ENCODE measurements at regions not wholly inside any gene's neighbourhood (a gene's known extent, or its start where the extent isn't known, plus 50 kb on each side); places are given as distances from the start of the nearest gene placed in this dataset.

DNA sequence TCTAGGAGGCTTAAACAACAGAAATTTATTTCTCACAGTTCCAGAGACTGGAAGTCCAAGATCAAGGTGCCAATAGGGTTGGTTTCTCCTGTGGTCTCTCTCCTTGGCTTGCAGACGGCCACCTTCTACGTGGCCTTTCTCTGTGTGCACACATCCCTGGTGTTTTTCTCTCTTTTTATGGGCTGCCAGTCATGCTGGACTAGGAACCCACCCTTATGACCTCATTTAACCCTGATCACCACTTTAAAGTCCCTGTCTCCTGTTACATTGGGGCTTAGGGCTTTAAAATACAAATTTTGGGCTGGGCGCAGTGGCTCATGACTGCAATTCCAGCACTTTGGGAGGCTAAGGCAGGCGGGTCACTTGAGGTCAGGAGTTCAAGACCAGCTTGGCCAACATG is 157.1 kb downstream of the TLE1 start:
- WGBS, 2 experiments (ENCODE audit: insufficient coverage in 2 of 2): 82 to 94% methylated on average over 2 to 4 of the region's 4 CpGs
- Histone ChIP-seq H3K36me3 (ENCODE audit: control insufficient read depth, insufficient read depth, low read length) (no peaks in the 10 kb centered on the region), H3K9me3 (ENCODE audit: control insufficient read depth, low read length) (peaks cover 3% of the 10 kb centered on the region), H3K27ac (ENCODE audit: low read depth, low read length, severe bottlenecking) (no peak overlapping the region), H3K4me1 (ENCODE audit: control insufficient read depth, insufficient read depth, low read length, poor library complexity, severe bottlenecking) (peaks cover 11% of the 10 kb centered on the region), H3K4me3 (ENCODE audit: extremely low read depth, insufficient read depth, low read length, poor library complexity, severe bottlenecking) (no peak overlapping the region)

- Histone ChIP-seq H3K36me3 (ENCODE audit: control insufficient read depth, insufficient read depth, low read length) (no peaks in the 10 kb centered on the region), H3K4me3 (ENCODE audit: extremely low read depth, insufficient read depth, low read length, poor library complexity, severe bottlenecking) (no peak overlapping the region), H3K4me1 (ENCODE audit: control insufficient read depth, insufficient read depth, low read length, poor library complexity, severe bottlenecking) (peaks cover 10% of the 10 kb centered on the region), H3K27ac (ENCODE audit: low read depth, low read length, severe bottlenecking) (no peak overlapping the region), H3K9me3 (ENCODE audit: control insufficient read depth, low read length) (peaks cover 3% of the 10 kb centered on the region)
- WGBS, 2 experiments (ENCODE audit: insufficient coverage in 2 of 2): 75 to 92% methylated on average over 6 of the region's 6 CpGs
Measured at GRCh38 chr9:81531511-81531910, 157.8 kb downstream of the TLE1 start.

GRCh38 chr9:81530846-81531245 is 158.5 kb downstream of the TLE1 start:
- no peak overlapping the region for H3K4me3 ChIP-seq (ENCODE audit: extremely low read depth, insufficient read depth, low read length, poor library complexity, severe bottlenecking)
- WGBS, 2 experiments (ENCODE audit: insufficient coverage in 2 of 2): 83 to 96% methylated on average over 1 to 3 of the region's 4 CpGs

GRCh38 chr9:81530310-81530810 is 159.0 kb downstream of the TLE1 start:
- Histone ChIP-seq H3K4me3 (ENCODE audit: extremely low read depth, insufficient read depth, low read length, poor library complexity, severe bottlenecking) (no peak overlapping the region), H3K9me3 (ENCODE audit: control insufficient read depth, low read length) (peaks cover 3% of the 10 kb centered on the region), H3K36me3 (ENCODE audit: control insufficient read depth, insufficient read depth, low read length) (no peaks in the 10 kb centered on the region), H3K27ac (ENCODE audit: low read depth, low read length, severe bottlenecking) (no peak overlapping the region), H3K4me1 (ENCODE audit: control insufficient read depth, insufficient read depth, low read length, poor library complexity, severe bottlenecking) (peaks cover under 1% of the 10 kb centered on the region)
- 60 to 95% methylated on average over 1 to 5 of the region's 5 CpGs for WGBS, 2 experiments (ENCODE audit: insufficient coverage in 2 of 2)

More at GRCh38 chr9:81530846-81531245, 158.5 kb downstream of the TLE1 start:
- Histone ChIP-seq H3K36me3 (ENCODE audit: control insufficient read depth, insufficient read depth, low read length) (no peaks in the 10 kb centered on the region), H3K27ac (ENCODE audit: low read depth, low read length, severe bottlenecking) (no peak overlapping the region), H3K9me3 (ENCODE audit: control insufficient read depth, low read length) (peaks cover 3% of the 10 kb centered on the region), H3K4me1 (ENCODE audit: control insufficient read depth, insufficient read depth, low read length, poor library complexity, severe bottlenecking) (peaks cover 6% of the 10 kb centered on the region)

DNA sequence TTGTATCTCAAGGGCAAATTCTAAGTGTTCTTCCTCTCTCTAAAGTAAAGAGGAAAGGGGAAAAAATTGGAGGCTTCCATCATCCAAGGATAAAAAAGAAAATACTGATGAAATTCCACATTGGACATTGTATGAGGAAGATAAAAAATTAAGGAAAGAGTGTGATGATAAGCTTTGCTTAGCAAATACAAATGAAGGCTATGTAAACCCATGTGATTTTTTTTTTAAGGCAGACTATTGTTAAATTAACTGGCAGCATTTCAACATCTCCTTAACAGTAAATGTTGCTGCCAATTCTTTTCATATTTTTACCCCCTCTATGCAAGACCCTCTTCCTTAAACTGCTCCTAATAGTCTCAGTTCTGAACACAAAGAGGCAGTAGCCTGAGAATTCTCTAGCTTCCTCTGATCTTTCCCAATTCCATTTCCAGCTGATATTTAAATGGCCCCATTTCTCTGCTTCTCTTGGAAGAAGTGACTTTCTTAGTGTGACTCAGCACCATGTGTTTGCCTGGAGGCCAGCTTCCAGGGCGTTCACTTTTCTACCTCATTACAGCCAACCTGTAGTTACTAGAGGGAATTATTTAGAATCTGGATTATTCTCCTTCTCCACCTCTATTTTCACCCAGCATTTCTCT is 159.7 kb downstream of the TLE1 start:
- no peaks in the 10 kb centered on the region for H3K4me1 ChIP-seq (ENCODE audit: control insufficient read depth, insufficient read depth, low read length, poor library complexity, severe bottlenecking)
- no CpG with 5 or more reads among the region's 1 CpG for WGBS, 2 experiments (ENCODE audit: insufficient coverage in 2 of 2)
- H3K27ac ChIP-seq (ENCODE audit: low read depth, low read length, severe bottlenecking): no peak overlapping the region
- no peaks in the 10 kb centered on the region for H3K36me3 ChIP-seq (ENCODE audit: control insufficient read depth, insufficient read depth, low read length)
- H3K4me3 ChIP-seq (ENCODE audit: extremely low read depth, insufficient read depth, low read length, poor library complexity, severe bottlenecking): no peak overlapping the region
- H3K9me3 ChIP-seq (ENCODE audit: control insufficient read depth, low read length): peaks cover 3% of the 10 kb centered on the region

DNA sequence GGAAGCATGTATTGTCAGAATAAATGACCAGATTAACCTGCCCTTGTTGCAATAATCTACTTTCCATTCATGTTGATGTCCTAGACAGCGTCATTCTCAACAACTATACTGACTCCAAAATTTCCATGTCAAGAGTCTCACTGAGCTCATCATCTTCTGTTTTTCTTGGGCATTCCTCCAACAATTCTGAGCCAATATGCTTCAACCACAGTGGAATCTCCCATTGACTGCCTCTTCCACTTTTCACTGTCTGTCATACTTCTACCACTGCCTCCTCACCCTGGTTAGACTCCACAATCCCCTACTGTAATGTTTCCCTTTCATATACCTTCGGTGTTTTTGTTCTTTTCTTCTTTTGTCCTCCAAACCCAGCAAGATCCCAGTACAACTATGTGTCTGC is 162.8 kb downstream of the TLE1 start:
- Histone ChIP-seq H3K4me3 (ENCODE audit: extremely low read depth, insufficient read depth, low read length, poor library complexity, severe bottlenecking) (no peak overlapping the region), H3K27ac (ENCODE audit: low read depth, low read length, severe bottlenecking) (no peak overlapping the region), H3K9me3 (ENCODE audit: control insufficient read depth, low read length) (peaks cover 3% of the 10 kb centered on the region), H3K4me1 (ENCODE audit: control insufficient read depth, insufficient read depth, low read length, poor library complexity, severe bottlenecking) (no peaks in the 10 kb centered on the region), H3K36me3 (ENCODE audit: control insufficient read depth, insufficient read depth, low read length) (no peaks in the 10 kb centered on the region)
- 97 to 100% methylated on average over 2 of the region's 2 CpGs for WGBS, 2 experiments (ENCODE audit: insufficient coverage in 2 of 2)

GRCh38 chr9:81522716-81523551 is 166.4 kb downstream of the TLE1 start:
- WGBS, 2 experiments (ENCODE audit: insufficient coverage in 2 of 2): 67 to 68% methylated on average over 5 of the region's 8 CpGs

DNA sequence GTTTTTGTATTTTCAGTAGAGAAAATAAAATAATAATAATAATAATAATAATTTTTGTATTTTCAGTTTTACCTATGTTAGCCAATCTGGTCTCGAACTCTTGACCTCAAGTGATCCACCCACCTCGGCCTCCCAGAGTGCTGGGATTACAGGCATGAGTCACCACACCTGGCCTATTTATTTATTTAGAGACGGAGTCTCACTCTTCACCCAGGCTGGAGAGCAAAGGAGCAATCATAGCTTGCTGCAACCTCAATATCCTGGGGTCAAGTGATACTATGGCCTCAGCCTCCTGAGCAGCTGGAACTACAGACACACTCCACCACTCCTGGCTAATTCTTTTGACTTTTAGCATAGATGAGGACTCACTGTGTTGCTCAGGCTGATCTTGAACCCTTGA is 167.5 kb downstream of the TLE1 start:
- Histone ChIP-seq H3K9me3 (ENCODE audit: control insufficient read depth, low read length) (no peaks in the 10 kb centered on the region), H3K27ac (ENCODE audit: low read depth, low read length, severe bottlenecking) (no peak overlapping the region), H3K36me3 (ENCODE audit: control insufficient read depth, insufficient read depth, low read length) (no peaks in the 10 kb centered on the region), H3K4me3 (ENCODE audit: extremely low read depth, insufficient read depth, low read length, poor library complexity, severe bottlenecking) (no peak overlapping the region), H3K4me1 (ENCODE audit: control insufficient read depth, insufficient read depth, low read length, poor library complexity, severe bottlenecking) (no peaks in the 10 kb centered on the region)
- WGBS, 2 experiments (ENCODE audit: insufficient coverage in 2 of 2): 87 to 96% methylated on average over 3 of the region's 3 CpGs

More at GRCh38 chr9:81522716-81523551, 166.4 kb downstream of the TLE1 start:
- H3K4me3 ChIP-seq (ENCODE audit: extremely low read depth, insufficient read depth, low read length, poor library complexity, severe bottlenecking): no peak overlapping the region
- no peak overlapping the region for H3K27ac ChIP-seq (ENCODE audit: low read depth, low read length, severe bottlenecking)
- no peaks in the 10 kb centered on the region for H3K4me1 ChIP-seq (ENCODE audit: control insufficient read depth, insufficient read depth, low read length, poor library complexity, severe bottlenecking)
- no peaks in the 10 kb centered on the region for H3K36me3 ChIP-seq (ENCODE audit: control insufficient read depth, insufficient read depth, low read length)
- H3K9me3 ChIP-seq (ENCODE audit: control insufficient read depth, low read length): no peaks in the 10 kb centered on the region

- no peaks in the 10 kb centered on the region for H3K9me3 ChIP-seq (ENCODE audit: control insufficient read depth, low read length)
- no peak overlapping the region for H3K27ac ChIP-seq (ENCODE audit: low read depth, low read length, severe bottlenecking)
- H3K4me1 ChIP-seq (ENCODE audit: control insufficient read depth, insufficient read depth, low read length, poor library complexity, severe bottlenecking): no peaks in the 10 kb centered on the region
- no peaks in the 10 kb centered on the region for H3K36me3 ChIP-seq (ENCODE audit: control insufficient read depth, insufficient read depth, low read length)
- no peak overlapping the region for H3K4me3 ChIP-seq (ENCODE audit: extremely low read depth, insufficient read depth, low read length, poor library complexity, severe bottlenecking)
- WGBS, 2 experiments (ENCODE audit: insufficient coverage in 2 of 2): no CpG with 5 or more reads among the region's 2 CpGs
Measured at GRCh38 chr9:81519816-81520495, 169.4 kb downstream of the TLE1 start.

- Histone ChIP-seq H3K4me3 (ENCODE audit: extremely low read depth, insufficient read depth, low read length, poor library complexity, severe bottlenecking) (no peak overlapping the region), H3K27ac (ENCODE audit: low read depth, low read length, severe bottlenecking) (no peak overlapping the region), H3K9me3 (ENCODE audit: control insufficient read depth, low read length) (no peaks in the 10 kb centered on the region), H3K4me1 (ENCODE audit: control insufficient read depth, insufficient read depth, low read length, poor library complexity, severe bottlenecking) (no peaks in the 10 kb centered on the region), H3K36me3 (ENCODE audit: control insufficient read depth, insufficient read depth, low read length) (no peaks in the 10 kb centered on the region)
- no CpG with 5 or more reads among the region's 2 CpGs for WGBS, 2 experiments (ENCODE audit: insufficient coverage in 2 of 2)
Measured at GRCh38 chr9:81517954-81518353, 171.4 kb downstream of the TLE1 start.
